Islet precursor cell (in vitro differentiated cells): ENCODE measurements at regions not wholly inside any gene's neighbourhood (a gene's known extent, or its start where the extent isn't known, plus 50 kb on each side); places are given as distances from the start of the nearest gene placed in this dataset.
A peak's percentile ranks its signal among the peaks of the same experiment; 100 is the strongest.

Experiments
- DNase-seq: peaks from one replicate; pipeline ENCODE4 v3.0.0-alpha.2; 2018

- no peak for DNase-seq
These were observed 189.7 kb downstream of the BRD1 start for GRCh38 chr22:49638001-49638400.

- DNase-seq, result no peak
These were observed 190.4 kb downstream of the BRD1 start for GRCh38 chr22:49637255-49637760.

GRCh38 chr22:49636649-49637048 is 191.0 kb downstream of the BRD1 start:
- no peak for DNase-seq

GRCh38 chr22:49636214-49636613 is 191.5 kb downstream of the BRD1 start:
- DNase-seq, result no peak

- DNase-seq, result no peak
These were observed 193.5 kb downstream of the BRD1 start for GRCh38 chr22:49634006-49634772.

- no peak for DNase-seq
These were observed 194.7 kb downstream of the BRD1 start for GRCh38 chr22:49633010-49633324.

GRCh38 chr22:49632199-49633009 is 195.3 kb downstream of the BRD1 start:
- DNase-seq, result peak; percentile 86

GRCh38 chr22:49630448-49630946 is 197.2 kb downstream of the BRD1 start:
- DNase-seq, result no peak

GRCh38 chr22:49629586-49630447 is 197.9 kb downstream of the BRD1 start:
- no peak for DNase-seq

- DNase-seq, result no peak
These were observed 198.5 kb downstream of the BRD1 start for GRCh38 chr22:49629261-49629570.

GRCh38 chr22:49628391-49629260 is 199.0 kb downstream of the BRD1 start:
- DNase-seq, result no peak

GRCh38 chr22:49627217-49628181 is 200.2 kb downstream of the BRD1 start:
- no peak for DNase-seq

GRCh38 chr22:49626361-49627216 is 201.1 kb downstream of the BRD1 start:
- no peak for DNase-seq

GRCh38 chr22:49624421-49625177 is 203.1 kb downstream of the BRD1 start:
- DNase-seq, result no peak

GRCh38 chr22:49623715-49624114 is 204.0 kb downstream of the BRD1 start:
- no peak for DNase-seq

GRCh38 chr22:49623176-49623575 is 204.5 kb downstream of the BRD1 start:
- no peak for DNase-seq

- no peak for DNase-seq
These were observed 205.2 kb downstream of the BRD1 start for GRCh38 chr22:49622241-49623105.

GRCh38 chr22:49621601-49622210 is 206.0 kb downstream of the BRD1 start:
- no peak for DNase-seq
